ACC112 (cell line): ENCODE measurements at regions not wholly inside any gene's neighbourhood (a gene's known extent, or its start where the extent isn't known, plus 50 kb on each side); places are given as distances from the start of the nearest gene placed in this dataset.

Experiments used
- H2AFZ ChIP-seq: fragments of 200-600 bp; sonication (generic); one replicate; pipeline ENCODE4 v1.6.0; 2017; ENCODE audit warnings: antibody characterized with exemption, low read length; ENCODE audit not compliant: unreplicated experiment
- H3K27ac ChIP-seq: fragments of 200-600 bp; sonication (generic); 2 replicates; pipeline ENCODE4 v1.5.1; 2014; ENCODE audit warnings: low read depth, mild to moderate bottlenecking, antibody characterized with exemption, low read length, moderate library complexity
- H3K27me3 ChIP-seq: fragments of 200-600 bp; sonication (generic); 2 replicates; pipeline ENCODE4 v1.6.1; 2014; ENCODE audit warnings: mild to moderate bottlenecking, antibody characterized with exemption, low read length, moderate library complexity, mixed read lengths; ENCODE audit not compliant: insufficient read depth
- H3K36me3 ChIP-seq: fragments of 200-600 bp; sonication (generic); 2 replicates; pipeline ENCODE4 v1.6.1; 2016; ENCODE audit warnings: mild to moderate bottlenecking, antibody characterized with exemption, low read length, moderate library complexity, mixed read lengths; ENCODE audit not compliant: insufficient read depth
- H3K4me1 ChIP-seq: fragments of 200-600 bp; sonication (generic); one replicate; pipeline ENCODE4 v1.6.1; 2016; ENCODE audit warnings: low read length, mixed read lengths; ENCODE audit not compliant: insufficient read depth, unreplicated experiment, control insufficient read depth
- H3K4me3 ChIP-seq: fragments of 200-600 bp; sonication (generic); 2 replicates; pipeline ENCODE4 v1.5.1; 2014; ENCODE audit warnings: mild to moderate bottlenecking, low read depth, low read length
- H3K79me2 ChIP-seq: fragments of 200-600 bp; sonication (generic); one replicate; pipeline ENCODE4 v1.6.0; 2016; ENCODE audit warnings: low read length; ENCODE audit not compliant: control insufficient read depth, unreplicated experiment, insufficient read depth

- no peaks in the 10 kb centered on the region for H3K79me2 ChIP-seq
- no peaks in the 10 kb centered on the region for H3K36me3 ChIP-seq
- no peaks in the 10 kb centered on the region for H3K27me3 ChIP-seq
- H3K4me1 ChIP-seq: no peaks in the 10 kb centered on the region
- no peak overlapping the region for H3K27ac ChIP-seq
- H2AFZ ChIP-seq: no peak overlapping the region
- no peak overlapping the region for H3K4me3 ChIP-seq
Measured at GRCh38 chr11:23956586-23956985, 540.3 kb upstream of the LUZP2 start.

- Histone ChIP-seq H3K79me2 (no peaks in the 10 kb centered on the region), H2AFZ (no peak overlapping the region), H3K4me3 (no peak overlapping the region)
Measured at GRCh38 chr11:23957314-23957713, 539.5 kb upstream of the LUZP2 start.

GRCh38 chr11:23959462-23959861 is 537.4 kb upstream of the LUZP2 start:
- H3K4me3 ChIP-seq: no peak overlapping the region
- no peaks in the 10 kb centered on the region for H3K27me3 ChIP-seq
- no peak overlapping the region for H3K27ac ChIP-seq
- no peaks in the 10 kb centered on the region for H3K36me3 ChIP-seq
- H3K79me2 ChIP-seq: no peaks in the 10 kb centered on the region
- H3K4me1 ChIP-seq: no peaks in the 10 kb centered on the region
- no peak overlapping the region for H2AFZ ChIP-seq

More at GRCh38 chr11:23957314-23957713, 539.5 kb upstream of the LUZP2 start:
- H3K27ac ChIP-seq: no peak overlapping the region
- no peaks in the 10 kb centered on the region for H3K27me3 ChIP-seq
- H3K36me3 ChIP-seq: no peaks in the 10 kb centered on the region
- H3K4me1 ChIP-seq: no peaks in the 10 kb centered on the region

GRCh38 chr11:23961503-23962338 is 535.1 kb upstream of the LUZP2 start:
- Histone ChIP-seq H3K36me3 (no peaks in the 10 kb centered on the region), H2AFZ (no peak overlapping the region), H3K27me3 (no peaks in the 10 kb centered on the region), H3K4me3 (no peak overlapping the region), H3K27ac (no peak overlapping the region), H3K79me2 (no peaks in the 10 kb centered on the region), H3K4me1 (no peaks in the 10 kb centered on the region)

- Histone ChIP-seq H3K79me2 (no peaks in the 10 kb centered on the region), H3K4me3 (no peak overlapping the region), H3K27ac (no peak overlapping the region), H3K4me1 (peaks cover 21% of the 10 kb centered on the region), H3K27me3 (no peaks in the 10 kb centered on the region), H3K36me3 (no peaks in the 10 kb centered on the region), H2AFZ (no peak overlapping the region)
Measured at GRCh38 chr11:23973244-23973643, 523.6 kb upstream of the LUZP2 start.

- no peaks in the 10 kb centered on the region for H3K27me3 ChIP-seq
- H3K4me3 ChIP-seq: no peak overlapping the region
- no peaks in the 10 kb centered on the region for H3K36me3 ChIP-seq
- H3K4me1 ChIP-seq: peaks cover 21% of the 10 kb centered on the region
- no peaks in the 10 kb centered on the region for H3K79me2 ChIP-seq
- no peak overlapping the region for H3K27ac ChIP-seq
- no peak overlapping the region for H2AFZ ChIP-seq
Measured at GRCh38 chr11:23974051-23974450, 522.8 kb upstream of the LUZP2 start.

- peaks cover 21% of the 10 kb centered on the region for H3K4me1 ChIP-seq
Measured at GRCh38 chr11:23974601-23975000, 522.3 kb upstream of the LUZP2 start.

GRCh38 chr11:23976426-23976825 is 520.4 kb upstream of the LUZP2 start:
- Histone ChIP-seq H3K4me1 (peaks cover 21% of the 10 kb centered on the region), H3K27me3 (no peaks in the 10 kb centered on the region), H3K79me2 (no peaks in the 10 kb centered on the region), H2AFZ (peak overlapping the region; percentile 5), H3K27ac (peak overlapping the region; percentile 93), H3K4me3 (peak overlapping the region; percentile 1; the same call in 1 of the 2 replicates), H3K36me3 (no peaks in the 10 kb centered on the region)

More at GRCh38 chr11:23974601-23975000, 522.3 kb upstream of the LUZP2 start:
- no peak overlapping the region for H3K4me3 ChIP-seq
- no peaks in the 10 kb centered on the region for H3K36me3 ChIP-seq
- no peaks in the 10 kb centered on the region for H3K27me3 ChIP-seq
- H3K79me2 ChIP-seq: no peaks in the 10 kb centered on the region
- no peak overlapping the region for H2AFZ ChIP-seq
- no peak overlapping the region for H3K27ac ChIP-seq

- Histone ChIP-seq H3K4me1 (peaks cover 21% of the 10 kb centered on the region), H3K4me3 (peak overlapping the region; percentile 47; the same call in 1 of the 2 replicates), H3K79me2 (no peaks in the 10 kb centered on the region), H3K27ac (peak overlapping the region; percentile 93), H2AFZ (peak overlapping the region; percentile 5), H3K36me3 (no peaks in the 10 kb centered on the region), H3K27me3 (no peaks in the 10 kb centered on the region)
Measured at GRCh38 chr11:23976841-23977271, 520.0 kb upstream of the LUZP2 start.

- Histone ChIP-seq H3K4me1 (peaks cover 22% of the 10 kb centered on the region), H3K36me3 (no peaks in the 10 kb centered on the region), H3K27ac (peak overlapping the region; percentile 45), H3K27me3 (no peaks in the 10 kb centered on the region), H3K4me3 (peak overlapping the region; percentile 7; the same call in 1 of the 2 replicates), H2AFZ (peak overlapping the region; percentile 83), H3K79me2 (no peaks in the 10 kb centered on the region)
Measured at GRCh38 chr11:23988381-23989006, 508.4 kb upstream of the LUZP2 start.
